ENCODE measurements at regions not wholly inside any gene's neighbourhood (a gene's known extent, or its start where the extent isn't known, plus 50 kb on each side); places are given as distances from the start of the nearest gene placed in this dataset.

DNA sequence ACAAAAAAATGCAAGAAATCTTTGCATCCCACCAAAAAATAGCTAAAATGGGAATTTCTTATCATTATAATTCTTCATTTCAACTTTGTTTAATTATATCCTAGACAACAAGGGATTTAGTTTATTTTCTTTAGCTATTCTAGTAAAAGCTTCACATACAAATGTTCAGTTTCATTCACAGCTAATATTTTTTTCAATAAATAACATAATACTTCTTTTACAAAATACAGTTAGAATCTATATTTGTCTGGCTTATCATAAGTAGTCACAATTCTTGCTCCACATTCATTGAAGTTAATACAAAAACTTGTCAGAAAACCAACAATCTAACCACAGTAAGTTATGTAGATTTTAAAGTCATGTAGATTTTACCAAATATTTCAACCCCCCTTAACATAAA is 414.4 kb downstream of the FAT4 start:
- TF ChIP-seq CTCF (conservative IDR thresholded peaks at IDR 0.05 in 1 of 2, IDR thresholded peaks at IDR 0.05 in 1 of 2; ENCODE audit: low read depth in 1 of 2, low read length in 2 of 2), result no peak
- no peak for TF ChIP-seq EZH2 (IDR thresholded peaks at IDR 0.05; ENCODE audit: low read length, missing control alignments)

All from fibroblast of lung (primary cell).